CD4-positive, CD25-positive, alpha-beta regulatory T cell (primary cell): ENCODE measurements at regions not wholly inside any gene's neighbourhood (a gene's known extent, or its start where the extent isn't known, plus 50 kb on each side); places are given as distances from the start of the nearest gene placed in this dataset.

ENCODE experiments used
- ATAC-seq, 2 donors: fragments of 150-1000 bp; cut with Tn5 transposase; one replicate each; pipeline ENCODE4 v1.10.0; 2021; ENCODE audit warnings: low read depth in 2 of 2, moderate number of reproducible peaks in 2 of 2, moderate library complexity in 1 of 2
- DNase-seq, 3 donors: peaks; one replicate each; pipeline versions ENCODE4 v3.0.0 to v3.0.0-alpha.2; 2012 to 2022; ENCODE audit warnings: mixed read lengths in 1 of 3
- H3K27ac ChIP-seq: one replicate; pipeline ENCODE4 v1.7.0; 2013; ENCODE audit warnings: mild to moderate bottlenecking, low read length; ENCODE audit not compliant: insufficient read depth, poor library complexity, severe bottlenecking
- H3K27me3 ChIP-seq: one replicate; pipeline ENCODE4 v1.7.0; 2013; ENCODE audit warnings: low read length; ENCODE audit not compliant: control insufficient read depth, insufficient read depth
- H3K36me3 ChIP-seq: one replicate; pipeline ENCODE4 v1.7.0; 2013; ENCODE audit warnings: mild to moderate bottlenecking, low read length, moderate library complexity; ENCODE audit not compliant: control insufficient read depth, insufficient read depth
- H3K4me1 ChIP-seq: 2 replicates; pipeline ENCODE4 v1.7.0; 2013; ENCODE audit warnings: mild to moderate bottlenecking, low read length; ENCODE audit not compliant: insufficient read depth, control insufficient read depth, poor library complexity, severe bottlenecking
- H3K4me3 ChIP-seq: one replicate; pipeline ENCODE4 v1.7.0; 2013; ENCODE audit warnings: low read depth, mild to moderate bottlenecking, low read length, moderate library complexity
- H3K9me3 ChIP-seq, 2 experiments: 1 replicate in 1 of 2; 2 replicates in 1 of 2; pipeline ENCODE4 v1.7.0; 2013; ENCODE audit warnings: low read length in 2 of 2, mild to moderate bottlenecking in 1 of 2, moderate library complexity in 1 of 2; ENCODE audit not compliant: control insufficient read depth in 2 of 2
- H3K27ac Mint-ChIP-seq, 3 donors: one replicate each; pipeline ENCODE4 v1.8.0; 2020 to 2022; ENCODE audit warnings: mild to moderate bottlenecking in 3 of 3, mixed read lengths in 3 of 3, moderate library complexity in 2 of 3
- H3K27me3 Mint-ChIP-seq: one replicate; pipeline ENCODE4 v1.8.0; 2022; ENCODE audit warnings: mild to moderate bottlenecking, mixed read lengths
- H3K36me3 Mint-ChIP-seq: one replicate; pipeline ENCODE4 v1.8.0; 2020; ENCODE audit warnings: mixed read lengths
- H3K4me1 Mint-ChIP-seq, 4 donors: one replicate each; pipeline ENCODE4 v1.8.0; 2020 to 2022; ENCODE audit warnings: mixed read lengths in 4 of 4, mild to moderate bottlenecking in 1 of 4
- H3K4me3 Mint-ChIP-seq, 4 donors: one replicate each; pipeline ENCODE4 v1.8.0; 2020 to 2022; ENCODE audit warnings: mild to moderate bottlenecking in 4 of 4, mixed read lengths in 4 of 4, moderate library complexity in 3 of 4
- H3K9me3 Mint-ChIP-seq, 7 donors: one replicate each; pipeline ENCODE4 v1.8.0; 2020 to 2022; ENCODE audit warnings: mixed read lengths in 7 of 7, mild to moderate bottlenecking in 3 of 7, moderate library complexity in 2 of 7

DNA sequence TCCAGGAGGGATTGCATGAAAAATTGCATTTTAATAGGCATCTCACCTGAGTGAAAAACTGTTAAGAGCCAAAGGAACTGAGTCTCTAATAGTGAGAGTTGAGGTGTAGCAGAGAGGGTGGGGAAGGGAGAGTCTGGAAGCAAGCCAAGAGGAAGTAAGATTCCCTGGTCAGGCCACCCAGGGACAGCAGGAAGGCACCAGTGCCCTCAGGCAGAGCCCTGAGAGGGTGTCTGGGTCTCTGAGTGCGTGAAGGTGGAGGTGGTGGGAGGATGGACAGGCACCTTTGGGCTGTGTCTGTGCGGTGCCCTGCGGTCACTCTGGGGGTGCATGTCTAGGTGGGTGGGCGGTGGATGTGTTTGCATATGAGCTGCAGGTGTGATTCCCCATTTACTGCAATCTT, 300.4 kb upstream of the ROPN1 start:
- H3K36me3 Mint-ChIP-seq = no peaks in the 10 kb centered on the region
- ATAC-seq = no peak
- no peak overlapping the region for H3K27ac ChIP-seq

DNA sequence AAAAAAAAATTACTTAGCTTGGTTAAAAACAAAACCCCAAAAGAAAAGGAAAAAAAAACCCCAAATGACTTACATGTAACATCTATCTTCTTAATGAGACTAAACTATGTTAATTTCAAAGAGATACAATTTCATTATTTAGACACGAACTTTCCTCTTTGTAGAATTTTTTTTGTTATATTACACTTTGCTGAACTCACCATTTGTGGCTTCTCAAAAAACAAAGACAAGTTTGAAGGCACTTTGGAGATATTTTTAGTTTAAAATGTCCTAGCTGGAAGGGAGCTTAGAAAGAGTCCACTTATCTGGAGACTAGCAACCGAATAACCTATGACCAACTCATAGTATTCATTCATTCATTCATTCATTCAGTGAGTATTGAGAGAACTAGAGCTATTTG, 301.7 kb upstream of the ROPN1 start:
- H3K4me1 Mint-ChIP-seq = no peaks in the 10 kb centered on the region
- no peak for ATAC-seq

More for the DNA sequence above, 300.4 kb upstream of the ROPN1 start:
- no peaks in the 10 kb centered on the region for H3K4me1 Mint-ChIP-seq
- no peak overlapping the region for H3K4me3 Mint-ChIP-seq
- Histone ChIP-seq H3K27me3 (no peaks in the 10 kb centered on the region), H3K36me3 (no peaks in the 10 kb centered on the region), H3K9me3 (no peaks in the 10 kb centered on the region), H3K4me3 (no peak overlapping the region), H3K4me1 (no peaks in the 10 kb centered on the region)
- peaks cover 10% of the 10 kb centered on the region for H3K27me3 Mint-ChIP-seq
- H3K27ac Mint-ChIP-seq = no peak overlapping the region
- H3K9me3 Mint-ChIP-seq = peaks cover 0 to 7% (median 0%) of the 10 kb centered on the region in 7 donors
- no peak for DNase-seq

DNA sequence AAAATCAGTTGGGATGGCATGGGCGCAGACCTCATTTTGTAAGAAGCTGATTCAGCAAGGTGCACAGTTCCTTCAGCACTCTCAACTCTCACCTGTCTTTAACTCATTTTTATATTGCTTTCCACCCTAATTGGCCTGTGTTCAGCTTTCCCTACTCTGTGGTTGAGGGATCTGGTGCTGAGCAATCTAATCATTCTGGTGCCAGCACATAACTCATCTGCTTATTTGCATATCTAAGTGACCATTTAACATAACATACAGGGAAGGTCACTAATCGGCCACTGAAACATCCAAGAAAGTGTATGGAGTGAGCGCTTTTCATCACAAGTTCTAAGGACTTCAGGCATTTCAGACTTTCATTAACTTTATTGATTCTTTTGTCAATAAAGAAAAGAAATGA, 303.4 kb upstream of the ROPN1 start:
- peaks cover 10% of the 10 kb centered on the region for H3K27me3 Mint-ChIP-seq
- no peak overlapping the region for H3K27ac Mint-ChIP-seq
- H3K36me3 ChIP-seq = no peaks in the 10 kb centered on the region
- no peak overlapping the region for H3K4me3 Mint-ChIP-seq
- H3K9me3 ChIP-seq = no peaks in the 10 kb centered on the region
- no peak overlapping the region for H3K4me3 ChIP-seq
- no peaks in the 10 kb centered on the region for H3K4me1 Mint-ChIP-seq
- peaks cover 5% of the 10 kb centered on the region for H3K27me3 ChIP-seq
- ATAC-seq = no peak
- H3K36me3 Mint-ChIP-seq = no peaks in the 10 kb centered on the region
- no peak overlapping the region for H3K27ac ChIP-seq
- no peak for DNase-seq
- peaks cover 0 to 3% (median 0%) of the 10 kb centered on the region in 7 donors for H3K9me3 Mint-ChIP-seq
- H3K4me1 ChIP-seq = no peaks in the 10 kb centered on the region

More for the DNA sequence above, 301.7 kb upstream of the ROPN1 start:
- Mint-ChIP-seq H3K27me3 (peaks cover 4% of the 10 kb centered on the region), H3K9me3 (peaks cover 0 to 2% (median 0%) of the 10 kb centered on the region in 7 donors), H3K4me3 (no peak overlapping the region), H3K27ac (no peak overlapping the region), H3K36me3 (no peaks in the 10 kb centered on the region)
- no peaks in the 10 kb centered on the region for H3K9me3 ChIP-seq
- H3K4me1 ChIP-seq = no peaks in the 10 kb centered on the region
- DNase-seq = no peak
- peaks cover 2% of the 10 kb centered on the region for H3K27me3 ChIP-seq
- no peaks in the 10 kb centered on the region for H3K36me3 ChIP-seq
- no peak overlapping the region for H3K27ac ChIP-seq
- H3K4me3 ChIP-seq = no peak overlapping the region

DNA sequence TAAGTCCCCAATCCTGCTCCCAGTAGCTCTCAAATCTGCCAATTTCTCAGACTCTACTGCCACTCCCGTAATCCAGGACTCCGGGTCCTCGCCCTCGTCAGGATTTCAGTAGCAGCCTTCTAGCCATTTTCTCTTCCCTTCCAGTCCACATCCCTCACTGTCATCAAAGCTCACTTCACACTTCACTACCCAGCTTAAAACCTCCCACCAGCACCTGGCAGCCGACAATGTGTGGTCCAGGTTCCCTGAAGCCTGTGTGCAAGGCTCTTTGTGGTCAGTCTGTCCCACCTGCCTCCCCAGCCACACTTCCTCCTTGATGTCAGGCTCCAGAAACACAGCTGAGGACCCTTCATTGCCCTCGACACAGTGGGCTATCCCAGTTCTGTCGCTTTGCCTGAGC, 304.5 kb upstream of the ROPN1 start:
- Mint-ChIP-seq H3K27me3 (peaks cover 11% of the 10 kb centered on the region), H3K9me3 (peaks cover 0 to 3% (median 0%) of the 10 kb centered on the region in 7 donors), H3K27ac (peak overlapping the region in 1 of 3 donors; percentile 27), H3K36me3 (no peaks in the 10 kb centered on the region), H3K4me3 (no peak overlapping the region), H3K4me1 (no peaks in the 10 kb centered on the region)
- Histone ChIP-seq H3K27ac (no peak overlapping the region), H3K27me3 (peaks cover 6% of the 10 kb centered on the region), H3K4me3 (no peak overlapping the region), H3K36me3 (no peaks in the 10 kb centered on the region), H3K4me1 (no peaks in the 10 kb centered on the region), H3K9me3 (no peaks in the 10 kb centered on the region)
- DNase-seq = no peak
- ATAC-seq = no peak

DNA sequence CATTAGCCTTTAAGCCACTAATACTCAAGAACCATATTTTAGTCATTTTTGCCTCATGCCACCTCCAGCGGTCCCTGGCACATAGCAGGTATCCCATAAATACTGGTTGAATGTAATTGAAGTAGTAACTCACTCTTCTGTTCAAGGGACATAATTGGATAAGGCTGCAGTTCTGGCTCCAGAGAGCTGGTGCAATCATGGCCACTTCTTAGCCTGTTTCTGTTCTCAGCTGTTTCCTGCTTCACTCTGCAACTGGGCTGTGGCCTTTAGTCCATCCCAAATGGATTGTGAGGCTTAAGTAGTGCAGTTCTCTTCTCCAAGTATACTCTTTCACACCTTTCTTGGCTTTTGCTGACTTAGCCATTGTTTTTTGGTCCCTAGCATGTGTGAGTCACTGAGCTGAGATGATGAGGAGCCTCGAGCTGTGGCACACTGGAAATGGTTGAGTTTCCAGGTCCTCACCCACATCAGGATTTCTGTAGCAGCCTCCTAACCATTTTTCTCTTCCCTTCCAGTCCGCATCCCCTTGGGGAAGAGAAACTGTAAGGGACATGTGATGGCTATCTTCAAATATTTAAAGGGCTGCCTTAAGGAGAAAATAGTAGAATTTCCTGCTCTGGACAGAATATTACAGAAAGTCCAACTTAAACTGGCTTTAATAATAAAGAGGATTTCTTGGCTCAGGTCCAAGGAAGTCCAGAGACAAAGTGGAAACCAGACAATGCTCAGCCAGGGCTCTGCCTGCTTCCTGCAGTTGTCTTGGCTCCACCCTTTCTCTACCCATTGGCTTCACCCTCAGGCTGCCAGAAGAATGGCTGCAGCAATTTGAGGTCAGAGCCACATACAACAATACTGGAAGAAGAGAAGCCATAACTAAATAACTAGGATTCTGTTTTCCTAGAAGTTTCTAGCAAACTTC, 305.4 kb upstream of the ROPN1 start:
- Histone ChIP-seq H3K27ac (no peak overlapping the region), H3K9me3 (no peaks in the 10 kb centered on the region), H3K4me3 (no peak overlapping the region), H3K27me3 (peaks cover 6% of the 10 kb centered on the region), H3K4me1 (no peaks in the 10 kb centered on the region), H3K36me3 (no peaks in the 10 kb centered on the region)
- Mint-ChIP-seq H3K4me3 (no peak overlapping the region), H3K27ac (no peak overlapping the region), H3K36me3 (no peaks in the 10 kb centered on the region), H3K9me3 (peaks cover 0 to 1% (median 0%) of the 10 kb centered on the region in 7 donors), H3K4me1 (no peaks in the 10 kb centered on the region), H3K27me3 (peaks cover 14% of the 10 kb centered on the region)
- ATAC-seq (no peak), DNase-seq (no peak)

DNA sequence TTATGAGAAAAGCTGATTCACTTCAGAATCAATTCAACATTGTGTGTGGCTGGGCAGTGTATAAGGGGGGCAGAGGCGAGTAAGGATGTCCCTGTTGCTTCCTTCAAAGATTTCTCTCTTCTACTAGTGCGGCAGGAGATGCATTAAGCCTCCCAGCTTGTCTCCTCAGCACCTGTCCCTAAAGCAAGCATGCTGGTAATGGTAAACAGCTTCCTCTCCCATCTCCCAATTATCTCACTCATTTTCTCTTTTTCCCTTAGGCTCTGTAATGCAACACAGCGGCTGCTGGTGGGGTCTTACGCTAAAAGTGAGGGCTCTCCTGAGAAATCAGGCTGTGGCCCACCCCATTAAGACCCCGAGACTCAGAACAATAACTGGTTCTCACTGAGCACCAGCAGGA, 306.4 kb upstream of the ROPN1 start:
- no peaks in the 10 kb centered on the region for H3K4me1 Mint-ChIP-seq
- H3K9me3 Mint-ChIP-seq = peaks cover 0 to 1% (median 0%) of the 10 kb centered on the region in 7 donors
- no peak overlapping the region for H3K4me3 Mint-ChIP-seq
- peaks cover 6% of the 10 kb centered on the region for H3K27me3 ChIP-seq
- no peak overlapping the region for H3K4me3 ChIP-seq
- no peak overlapping the region for H3K27ac ChIP-seq
- H3K9me3 ChIP-seq = no peaks in the 10 kb centered on the region
- no peak overlapping the region for H3K27ac Mint-ChIP-seq
- peaks cover 14% of the 10 kb centered on the region for H3K27me3 Mint-ChIP-seq
- DNase-seq (no peak), ATAC-seq (no peak)
- no peaks in the 10 kb centered on the region for H3K4me1 ChIP-seq
- H3K36me3 Mint-ChIP-seq = no peaks in the 10 kb centered on the region
- no peaks in the 10 kb centered on the region for H3K36me3 ChIP-seq

DNA sequence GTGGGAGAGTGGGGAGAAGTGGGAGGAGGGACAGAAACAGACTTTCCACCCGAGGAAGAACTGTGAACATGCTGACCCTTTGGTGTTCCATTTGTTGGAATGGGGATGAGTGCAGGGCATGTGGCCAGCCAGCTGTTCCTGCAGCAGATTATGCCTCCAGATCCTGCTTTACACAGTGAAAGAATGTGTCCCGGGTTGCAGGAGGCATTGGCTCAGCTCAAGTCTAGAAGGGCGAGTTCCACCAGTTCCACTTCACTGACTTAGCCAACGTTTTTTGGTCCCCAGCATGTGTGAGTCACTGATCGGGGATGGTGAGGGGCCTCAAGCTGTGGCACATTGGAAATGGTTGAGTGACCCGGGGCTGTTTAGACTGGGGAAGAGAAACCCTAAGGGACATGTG, 307.0 kb upstream of the ROPN1 start:
- Mint-ChIP-seq H3K4me1 (no peaks in the 10 kb centered on the region), H3K4me3 (no peak overlapping the region), H3K9me3 (peaks cover 0 to 2% (median 0%) of the 10 kb centered on the region in 7 donors), H3K36me3 (no peaks in the 10 kb centered on the region), H3K27me3 (peaks cover 14% of the 10 kb centered on the region), H3K27ac (no peak overlapping the region)
- ATAC-seq (no peak), DNase-seq (no peak)
- Histone ChIP-seq H3K9me3 (no peaks in the 10 kb centered on the region), H3K27me3 (peaks cover 6% of the 10 kb centered on the region), H3K4me1 (no peaks in the 10 kb centered on the region), H3K27ac (no peak overlapping the region), H3K4me3 (no peak overlapping the region), H3K36me3 (no peaks in the 10 kb centered on the region)

DNA sequence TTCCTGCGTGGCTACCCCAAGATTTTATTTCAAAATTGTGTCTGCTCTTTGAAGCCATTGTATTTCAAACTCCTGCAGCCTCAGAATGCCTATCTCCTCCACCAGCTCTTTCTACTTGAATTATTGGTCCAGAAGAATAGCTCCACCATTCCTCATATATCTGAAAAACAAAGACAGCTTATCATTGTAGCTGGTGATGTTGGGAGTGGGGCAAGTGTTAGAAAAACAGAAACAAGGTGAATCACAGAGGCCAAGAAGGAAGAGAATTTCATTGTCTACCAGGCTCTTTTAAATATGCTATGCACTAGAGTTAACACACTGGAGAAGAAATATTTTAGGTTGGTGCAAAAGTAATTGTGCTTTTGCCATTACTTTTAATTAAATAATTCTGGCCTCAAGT, 307.9 kb upstream of the ROPN1 start:
- Mint-ChIP-seq H3K4me1 (no peaks in the 10 kb centered on the region), H3K27ac (no peak overlapping the region), H3K4me3 (no peak overlapping the region), H3K36me3 (no peaks in the 10 kb centered on the region), H3K9me3 (peaks cover 0 to 5% (median 0%) of the 10 kb centered on the region in 7 donors), H3K27me3 (peaks cover 14% of the 10 kb centered on the region)
- Histone ChIP-seq H3K27ac (no peak overlapping the region), H3K4me1 (no peaks in the 10 kb centered on the region), H3K4me3 (no peak overlapping the region), H3K36me3 (no peaks in the 10 kb centered on the region), H3K9me3 (no peaks in the 10 kb centered on the region), H3K27me3 (peaks cover 6% of the 10 kb centered on the region)
- ATAC-seq (no peak), DNase-seq (no peak)
